Activated CD8-positive, alpha-beta memory T cell treated with anti-CD3 and anti-CD28 coated beads, Interleukin-2, amount 50 U/mL, for 48 hours (primary cell): ENCODE measurements at regions not wholly inside any gene's neighbourhood (a gene's known extent, or its start where the extent isn't known, plus 50 kb on each side); places are given as distances from the start of the nearest gene placed in this dataset.

Experiments
- DNase-seq: peaks from one replicate; pipeline ENCODE4 v3.0.0-alpha.2; 2020

GRCh38 chr18:2281523-2282199 lies 289.6 kb downstream of the METTL4 start:
- DNase-seq: no peak

GRCh38 chr18:2293109-2293839 lies 278.0 kb downstream of the METTL4 start:
- DNase-seq: no peak

- DNase-seq: no peak
Observed at GRCh38 chr18:2301316-2301715, 270.0 kb downstream of the METTL4 start.

GRCh38 chr18:2302012-2302411 lies 269.3 kb downstream of the METTL4 start:
- no peak for DNase-seq

GRCh38 chr18:2302628-2303516 lies 268.4 kb downstream of the METTL4 start:
- no peak for DNase-seq

- DNase-seq: no peak
Observed at GRCh38 chr18:2303517-2304238, 267.6 kb downstream of the METTL4 start.

- DNase-seq: no peak
Observed at GRCh38 chr18:2304378-2305175, 266.7 kb downstream of the METTL4 start.

- DNase-seq: no peak
Observed at GRCh38 chr18:2306606-2307005, 264.7 kb downstream of the METTL4 start.

GRCh38 chr18:2310886-2311285 lies 260.4 kb downstream of the METTL4 start:
- no peak for DNase-seq

GRCh38 chr18:2312440-2312839 lies 258.9 kb downstream of the METTL4 start:
- no peak for DNase-seq

GRCh38 chr18:2313332-2313731 lies 258.0 kb downstream of the METTL4 start:
- no peak for DNase-seq

- DNase-seq: no peak
Observed at GRCh38 chr18:2316082-2316750, 255.1 kb downstream of the METTL4 start.

- DNase-seq: no peak
Observed at GRCh38 chr18:2316751-2317696, 254.3 kb downstream of the METTL4 start.

GRCh38 chr18:2324459-2324858 lies 246.8 kb downstream of the METTL4 start:
- DNase-seq: no peak

- DNase-seq: no peak
Observed at GRCh38 chr18:2325308-2325849, 245.9 kb downstream of the METTL4 start.

GRCh38 chr18:2325933-2326332 lies 245.4 kb downstream of the METTL4 start:
- no peak for DNase-seq

- DNase-seq: no peak
Observed at GRCh38 chr18:2326999-2327398, 244.3 kb downstream of the METTL4 start.

GRCh38 chr18:2330764-2331163 lies 240.5 kb downstream of the METTL4 start:
- no peak for DNase-seq

GRCh38 chr18:2331491-2331890 lies 239.8 kb downstream of the METTL4 start:
- no peak for DNase-seq
